ENCODE measurements at regions not wholly inside any gene's neighbourhood (a gene's known extent, or its start where the extent isn't known, plus 50 kb on each side); places are given as distances from the start of the nearest gene placed in this dataset.

DNA sequence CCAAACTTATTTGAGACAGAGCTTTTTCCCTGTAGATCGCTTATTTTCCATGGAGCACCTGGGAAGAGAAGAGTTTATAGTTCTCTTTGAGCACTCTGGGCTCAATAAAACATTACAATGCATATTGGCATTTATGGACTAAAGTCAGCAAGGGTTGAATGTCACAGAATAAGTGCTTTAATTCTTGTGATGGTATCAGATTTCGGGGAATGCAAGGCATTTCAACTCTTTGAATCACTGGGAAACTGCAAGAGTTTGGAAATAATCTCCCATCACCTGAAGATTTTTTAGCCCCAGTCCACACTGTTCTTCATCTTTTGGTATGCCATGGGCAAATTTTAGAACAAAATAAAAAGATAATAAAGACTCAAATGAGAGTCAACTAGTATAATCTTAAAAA, 111.5 kb upstream of the WDFY3 start:
- Histone ChIP-seq H3K9ac (ENCODE audit: low read depth, low read length) (no peak overlapping the region), H3K36me3 (ENCODE audit: insufficient read depth, low read length) (no peaks in the 10 kb centered on the region), H3K4me1 (ENCODE audit: insufficient read depth, low read length) (no peaks in the 10 kb centered on the region), H3K9me3 (ENCODE audit: control insufficient read depth, insufficient read depth, low read length) (no peaks in the 10 kb centered on the region)

GRCh38 chr4:85081196-85081595, 114.7 kb upstream of the WDFY3 start:
- Histone ChIP-seq H3K9ac (ENCODE audit: low read depth, low read length) (no peak overlapping the region), H3K4me1 (ENCODE audit: insufficient read depth, low read length) (no peaks in the 10 kb centered on the region), H3K9me3 (ENCODE audit: control insufficient read depth, insufficient read depth, low read length) (no peaks in the 10 kb centered on the region), H3K36me3 (ENCODE audit: insufficient read depth, low read length) (no peaks in the 10 kb centered on the region)

DNA sequence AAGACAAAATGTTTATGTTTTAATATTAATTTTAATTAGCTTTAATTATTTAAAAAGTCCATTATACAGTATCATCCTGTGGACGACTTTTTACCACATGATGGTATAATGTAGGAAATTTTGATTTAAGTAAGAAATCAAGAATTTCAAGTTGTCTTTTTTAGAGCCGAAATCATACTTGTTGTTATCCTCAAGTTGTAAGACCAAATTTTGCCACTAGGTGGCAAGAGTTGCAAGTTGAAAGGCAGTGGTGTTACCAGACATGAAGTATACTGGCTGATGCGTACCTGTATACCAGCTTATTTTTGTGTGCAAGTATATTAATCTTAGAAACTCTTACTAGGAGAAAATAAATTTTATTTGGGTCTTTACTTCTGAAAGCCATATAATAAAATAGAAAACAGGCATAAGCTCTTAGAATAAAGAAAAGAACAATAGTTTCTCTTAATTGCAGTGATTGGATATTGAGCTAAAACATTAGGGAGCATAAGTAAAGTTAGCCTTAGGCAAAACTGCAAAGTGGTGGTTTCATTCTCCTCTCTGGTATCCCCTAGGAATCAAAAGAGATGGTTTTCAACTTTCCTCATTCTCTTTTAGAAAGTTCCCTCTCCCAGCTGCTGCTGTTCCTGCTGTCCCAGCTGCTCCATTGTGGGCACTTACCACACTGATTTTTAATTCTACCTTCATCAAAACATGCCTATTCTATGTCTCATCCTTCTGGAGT, 118.0 kb upstream of the WDFY3 start:
- Histone ChIP-seq H3K9ac (ENCODE audit: low read depth, low read length) (no peak overlapping the region), H3K36me3 (ENCODE audit: insufficient read depth, low read length) (no peaks in the 10 kb centered on the region), H3K9me3 (ENCODE audit: control insufficient read depth, insufficient read depth, low read length) (peaks cover 2% of the 10 kb centered on the region; the same call in 1 of the 2 replicates), H3K4me1 (ENCODE audit: insufficient read depth, low read length) (no peaks in the 10 kb centered on the region)

DNA sequence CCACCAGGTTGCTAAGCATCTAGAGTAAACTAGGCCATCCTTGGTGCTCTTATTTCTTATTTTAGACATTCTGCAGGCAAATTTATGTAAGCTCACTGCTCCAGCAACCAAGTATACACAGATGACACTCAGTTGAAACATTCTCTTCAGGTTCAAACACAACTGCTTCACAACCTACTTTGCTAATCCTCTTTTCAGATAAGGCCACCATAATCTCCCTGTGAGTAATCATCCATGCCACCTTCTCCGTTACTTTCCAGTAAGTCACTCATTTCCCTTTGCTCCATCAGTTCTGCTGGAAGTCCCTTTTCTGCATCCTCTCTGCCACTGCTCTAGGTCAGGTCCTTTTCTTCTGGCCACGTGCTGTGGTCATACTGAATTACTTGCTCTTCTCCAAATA, 120.2 kb upstream of the WDFY3 start:
- Histone ChIP-seq H3K4me1 (ENCODE audit: insufficient read depth, low read length) (no peaks in the 10 kb centered on the region), H3K36me3 (ENCODE audit: insufficient read depth, low read length) (no peaks in the 10 kb centered on the region), H3K9ac (ENCODE audit: low read depth, low read length) (no peak overlapping the region), H3K9me3 (ENCODE audit: control insufficient read depth, insufficient read depth, low read length) (peaks cover 2% of the 10 kb centered on the region; the same call in 1 of the 2 replicates)

DNA sequence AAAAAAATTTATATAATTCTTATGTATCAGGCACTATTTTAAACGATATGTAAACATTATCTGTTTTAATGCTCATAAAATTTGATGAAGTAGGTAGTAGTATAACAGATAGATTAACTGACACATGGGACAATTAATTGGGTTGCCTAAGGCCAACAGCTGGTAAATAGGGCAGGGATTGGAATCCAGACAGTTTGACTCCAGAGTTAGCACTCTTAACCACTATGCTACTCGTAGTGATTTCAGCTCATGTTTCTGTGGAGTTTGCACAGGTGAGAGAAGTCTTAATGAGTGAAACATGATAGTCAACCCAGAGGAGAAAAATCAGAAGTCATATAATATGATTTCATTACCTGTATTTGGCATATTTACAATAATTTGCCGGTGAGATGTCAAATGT, 126.0 kb upstream of the WDFY3 start:
- H3K4me1 ChIP-seq (ENCODE audit: insufficient read depth, low read length) = no peaks in the 10 kb centered on the region
- H3K36me3 ChIP-seq (ENCODE audit: insufficient read depth, low read length) = no peaks in the 10 kb centered on the region
- H3K9me3 ChIP-seq (ENCODE audit: control insufficient read depth, insufficient read depth, low read length) = 0 out of 2 replicates have a peak, but pooled peaks cover 2% of the 10 kb centered on the region
- H3K9ac ChIP-seq (ENCODE audit: low read depth, low read length) = no peak overlapping the region

DNA sequence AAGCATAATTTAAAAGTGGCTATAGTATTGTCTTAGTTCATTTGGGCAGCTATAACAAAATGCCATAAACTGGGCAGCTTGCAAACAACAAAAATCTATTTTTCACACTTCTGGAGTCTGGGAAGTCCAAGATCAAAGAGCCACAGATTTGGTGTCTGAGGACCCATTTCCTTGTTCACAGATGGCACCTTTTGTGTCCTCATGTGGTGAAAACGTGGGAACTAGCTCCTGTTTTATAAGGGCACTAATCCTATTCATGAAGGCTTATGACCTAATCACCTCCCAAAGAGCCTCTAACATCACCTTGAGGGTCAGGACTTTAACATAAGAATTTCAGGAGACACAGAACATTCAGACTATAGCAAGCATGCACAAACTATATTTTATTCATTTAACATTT, 126.5 kb upstream of the WDFY3 start:
- Histone ChIP-seq H3K4me1 (ENCODE audit: insufficient read depth, low read length) (no peaks in the 10 kb centered on the region), H3K36me3 (ENCODE audit: insufficient read depth, low read length) (no peaks in the 10 kb centered on the region), H3K9me3 (ENCODE audit: control insufficient read depth, insufficient read depth, low read length) (0 out of 2 replicates have a peak, but pooled peaks cover 2% of the 10 kb centered on the region), H3K9ac (ENCODE audit: low read depth, low read length) (no peak overlapping the region)

GRCh38 chr4:85094735-85095134, 128.2 kb upstream of the WDFY3 start:
- Histone ChIP-seq H3K9ac (ENCODE audit: low read depth, low read length) (no peak overlapping the region), H3K36me3 (ENCODE audit: insufficient read depth, low read length) (no peaks in the 10 kb centered on the region), H3K9me3 (ENCODE audit: control insufficient read depth, insufficient read depth, low read length) (no peaks in the 10 kb centered on the region), H3K4me1 (ENCODE audit: insufficient read depth, low read length) (no peaks in the 10 kb centered on the region)

DNA sequence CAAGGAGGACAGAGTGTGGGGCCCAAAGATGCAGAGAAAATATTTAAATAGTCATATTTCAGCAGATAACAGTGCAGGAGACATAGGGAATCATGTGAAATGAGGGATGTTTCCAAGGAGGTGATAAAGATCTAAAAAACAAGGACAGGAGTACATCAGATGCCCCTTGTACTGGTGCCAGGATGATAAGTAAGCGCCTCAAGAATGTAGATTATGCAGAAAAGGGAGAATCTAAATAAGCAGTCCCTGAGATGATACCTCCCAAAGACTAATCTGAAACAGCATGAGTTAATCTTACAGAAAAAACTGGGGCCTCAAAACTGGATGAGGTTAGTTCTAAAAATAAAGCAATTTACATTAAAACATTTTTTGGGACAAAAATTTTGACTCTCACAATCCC, 136.1 kb upstream of the WDFY3 start:
- H3K4me1 ChIP-seq (ENCODE audit: insufficient read depth, low read length) = no peaks in the 10 kb centered on the region
- H3K36me3 ChIP-seq (ENCODE audit: insufficient read depth, low read length) = no peaks in the 10 kb centered on the region
- no peak overlapping the region for H3K9ac ChIP-seq (ENCODE audit: low read depth, low read length)

GRCh38 chr4:85106166-85106565, 139.7 kb upstream of the WDFY3 start:
- H3K36me3 ChIP-seq (ENCODE audit: insufficient read depth, low read length) = no peaks in the 10 kb centered on the region

More for the DNA sequence above, 136.1 kb upstream of the WDFY3 start:
- no peaks in the 10 kb centered on the region for H3K9me3 ChIP-seq (ENCODE audit: control insufficient read depth, insufficient read depth, low read length)

GRCh38 chr4:85106805-85107336, 140.4 kb upstream of the WDFY3 start:
- Histone ChIP-seq H3K4me1 (ENCODE audit: insufficient read depth, low read length) (no peaks in the 10 kb centered on the region), H3K9ac (ENCODE audit: low read depth, low read length) (no peak overlapping the region), H3K9me3 (ENCODE audit: control insufficient read depth, insufficient read depth, low read length) (no peaks in the 10 kb centered on the region), H3K36me3 (ENCODE audit: insufficient read depth, low read length) (no peaks in the 10 kb centered on the region)

More at GRCh38 chr4:85106166-85106565, 139.7 kb upstream of the WDFY3 start:
- H3K9me3 ChIP-seq (ENCODE audit: control insufficient read depth, insufficient read depth, low read length) = no peaks in the 10 kb centered on the region
- H3K4me1 ChIP-seq (ENCODE audit: insufficient read depth, low read length) = no peaks in the 10 kb centered on the region
- H3K9ac ChIP-seq (ENCODE audit: low read depth, low read length) = no peak overlapping the region

DNA sequence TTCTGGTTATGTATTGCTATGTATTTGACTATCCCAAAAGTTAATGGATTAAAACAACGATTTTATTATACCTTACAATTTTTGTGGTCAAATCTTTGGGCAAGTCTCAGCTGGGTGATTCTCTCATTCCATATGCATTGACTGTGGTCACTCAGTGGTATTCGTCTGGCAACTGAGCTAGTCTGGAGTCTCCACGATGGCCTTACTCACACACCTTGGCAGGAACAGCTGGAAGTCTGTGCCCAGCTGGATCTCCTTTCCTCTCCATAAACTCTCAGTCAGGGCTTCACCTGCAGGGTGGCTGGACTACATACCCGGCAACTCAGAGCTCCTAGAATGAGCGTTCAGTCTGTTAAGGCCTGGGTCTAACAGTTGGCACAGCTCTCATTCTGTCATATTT, 141.1 kb upstream of the WDFY3 start:
- no peaks in the 10 kb centered on the region for H3K36me3 ChIP-seq (ENCODE audit: insufficient read depth, low read length)
- no peak overlapping the region for H3K9ac ChIP-seq (ENCODE audit: low read depth, low read length)
- H3K9me3 ChIP-seq (ENCODE audit: control insufficient read depth, insufficient read depth, low read length) = no peaks in the 10 kb centered on the region
- H3K4me1 ChIP-seq (ENCODE audit: insufficient read depth, low read length) = no peaks in the 10 kb centered on the region

DNA sequence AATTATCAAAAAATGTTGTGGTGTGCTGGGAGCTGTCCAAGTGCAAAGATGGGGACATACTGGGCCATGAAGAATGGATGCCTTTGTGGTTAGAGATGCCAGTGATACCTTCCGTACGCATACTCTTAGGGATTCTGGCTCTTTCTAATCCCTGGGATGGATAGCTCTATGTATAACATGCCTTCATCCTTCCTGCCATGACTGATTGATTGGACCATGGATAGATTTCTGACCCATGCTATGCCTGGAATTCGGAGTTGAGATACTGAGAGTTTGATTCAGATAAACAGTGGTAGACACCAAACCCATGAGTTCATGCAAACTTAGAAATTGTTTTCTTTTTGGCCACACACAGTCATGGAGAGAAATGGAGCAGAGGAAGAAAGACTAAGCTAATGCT, 147.2 kb upstream of the WDFY3 start:
- no peaks in the 10 kb centered on the region; the same call in 1 of the 2 replicates for H3K9me3 ChIP-seq (ENCODE audit: control insufficient read depth, insufficient read depth, low read length)
- H3K4me1 ChIP-seq (ENCODE audit: insufficient read depth, low read length) = no peaks in the 10 kb centered on the region
- no peak overlapping the region for H3K9ac ChIP-seq (ENCODE audit: low read depth, low read length)
- H3K36me3 ChIP-seq (ENCODE audit: insufficient read depth, low read length) = no peaks in the 10 kb centered on the region

GRCh38 chr4:85114526-85114925, 148.0 kb upstream of the WDFY3 start:
- Histone ChIP-seq H3K36me3 (ENCODE audit: insufficient read depth, low read length) (no peaks in the 10 kb centered on the region), H3K9me3 (ENCODE audit: control insufficient read depth, insufficient read depth, low read length) (no peaks in the 10 kb centered on the region; the same call in 1 of the 2 replicates), H3K4me1 (ENCODE audit: insufficient read depth, low read length) (no peaks in the 10 kb centered on the region), H3K9ac (ENCODE audit: low read depth, low read length) (no peak overlapping the region)

DNA sequence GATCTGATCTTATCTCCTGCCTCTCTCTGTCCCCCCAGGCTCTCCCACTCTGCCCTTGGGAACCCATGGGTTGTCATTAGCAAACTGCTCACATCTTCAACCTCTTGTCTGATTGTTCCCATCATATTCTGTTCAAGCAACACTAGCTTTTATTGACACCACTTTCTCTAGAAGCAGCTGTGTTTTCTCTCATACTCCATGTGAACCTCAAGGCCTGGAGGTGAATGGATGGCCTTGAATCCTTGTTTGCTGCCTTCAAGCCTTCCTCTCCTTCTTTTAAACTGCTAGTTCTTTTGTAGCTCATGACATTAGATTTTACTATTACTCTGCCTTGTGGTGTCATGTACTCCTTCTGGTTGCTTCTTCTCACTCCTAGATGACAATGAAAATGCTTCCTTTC, 149.5 kb upstream of the WDFY3 start:
- Histone ChIP-seq H3K9ac (ENCODE audit: low read depth, low read length) (no peak overlapping the region), H3K36me3 (ENCODE audit: insufficient read depth, low read length) (no peaks in the 10 kb centered on the region), H3K9me3 (ENCODE audit: control insufficient read depth, insufficient read depth, low read length) (no peaks in the 10 kb centered on the region; the same call in 1 of the 2 replicates), H3K4me1 (ENCODE audit: insufficient read depth, low read length) (no peaks in the 10 kb centered on the region)

DNA sequence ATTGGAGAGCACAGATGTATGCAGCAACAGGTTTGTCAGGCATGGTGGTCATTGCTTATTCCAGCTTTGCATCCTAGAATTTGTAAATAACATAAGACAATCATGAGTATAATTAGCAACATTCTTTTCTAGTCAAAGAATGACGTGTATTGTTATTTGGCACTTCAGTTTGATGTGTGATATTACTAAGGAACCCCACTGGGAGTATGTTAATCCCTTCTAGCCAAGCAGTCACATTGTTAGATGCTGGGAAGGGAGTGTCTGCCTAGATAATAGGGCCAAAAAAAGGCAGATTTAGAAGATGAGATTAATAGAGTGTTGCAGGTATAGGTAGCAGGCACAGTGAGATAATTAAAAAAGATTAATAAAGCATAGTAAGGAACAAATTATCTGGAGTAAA, 159.2 kb upstream of the WDFY3 start:
- peaks cover 29% of the 10 kb centered on the region for H3K4me1 ChIP-seq (ENCODE audit: insufficient read depth, low read length)
- H3K9me3 ChIP-seq (ENCODE audit: control insufficient read depth, insufficient read depth, low read length) = no peaks in the 10 kb centered on the region; the same call in 1 of the 2 replicates
- H3K36me3 ChIP-seq (ENCODE audit: insufficient read depth, low read length) = no peaks in the 10 kb centered on the region
- H3K9ac ChIP-seq (ENCODE audit: low read depth, low read length) = no peak overlapping the region
